Central memory CD4-positive, alpha-beta T cell (primary cell): ENCODE measurements at regions not wholly inside any gene's neighbourhood (a gene's known extent, or its start where the extent isn't known, plus 50 kb on each side); places are given as distances from the start of the nearest gene placed in this dataset.

Source experiments
- DNase-seq: peaks from one replicate; pipeline ENCODE4 v3.0.0; 2022

DNA sequence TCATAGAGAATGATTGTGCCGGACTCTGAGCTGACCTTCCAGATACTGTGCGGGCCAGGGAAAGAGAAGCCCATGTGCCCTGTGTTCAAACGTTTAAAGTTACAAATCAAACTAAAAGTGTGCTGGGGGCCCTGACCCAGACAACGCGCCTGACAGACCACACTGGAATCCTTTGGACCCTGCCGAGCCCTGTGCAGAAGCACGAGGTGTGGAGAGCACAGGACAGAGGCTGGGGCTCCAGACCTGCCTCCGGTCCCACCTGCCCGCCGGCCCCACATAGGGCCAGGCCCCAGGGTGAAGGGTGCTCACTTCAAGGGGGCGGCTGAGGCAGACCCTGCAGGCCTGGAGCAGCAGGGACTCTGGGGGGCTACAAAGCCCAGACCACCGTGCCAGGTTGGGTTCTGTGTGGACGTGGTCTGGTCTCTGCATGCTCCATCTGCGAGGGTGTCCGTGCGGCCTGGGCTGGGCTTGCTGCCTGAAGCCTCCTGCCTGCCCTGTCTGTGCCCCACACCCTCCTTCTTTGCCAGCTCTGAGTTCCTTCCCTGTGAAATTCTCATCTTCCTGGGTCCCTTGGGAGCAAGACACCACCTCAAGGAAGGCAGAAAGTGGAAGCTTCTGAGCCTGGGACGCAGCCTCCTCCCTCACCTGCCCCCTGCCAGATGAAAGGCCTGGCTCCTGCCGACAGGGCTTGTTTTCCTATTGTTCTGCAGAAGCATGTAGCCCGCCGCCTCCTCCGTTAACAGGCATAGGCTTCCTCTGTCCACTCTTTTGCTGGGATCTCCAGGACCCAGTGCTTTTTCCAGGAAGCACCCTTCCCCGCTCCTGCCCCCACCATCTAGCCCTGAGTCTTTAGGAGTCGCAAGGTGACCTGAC lies 186.2 kb downstream of the ERMARD start:
- DNase-seq = no peak

DNA sequence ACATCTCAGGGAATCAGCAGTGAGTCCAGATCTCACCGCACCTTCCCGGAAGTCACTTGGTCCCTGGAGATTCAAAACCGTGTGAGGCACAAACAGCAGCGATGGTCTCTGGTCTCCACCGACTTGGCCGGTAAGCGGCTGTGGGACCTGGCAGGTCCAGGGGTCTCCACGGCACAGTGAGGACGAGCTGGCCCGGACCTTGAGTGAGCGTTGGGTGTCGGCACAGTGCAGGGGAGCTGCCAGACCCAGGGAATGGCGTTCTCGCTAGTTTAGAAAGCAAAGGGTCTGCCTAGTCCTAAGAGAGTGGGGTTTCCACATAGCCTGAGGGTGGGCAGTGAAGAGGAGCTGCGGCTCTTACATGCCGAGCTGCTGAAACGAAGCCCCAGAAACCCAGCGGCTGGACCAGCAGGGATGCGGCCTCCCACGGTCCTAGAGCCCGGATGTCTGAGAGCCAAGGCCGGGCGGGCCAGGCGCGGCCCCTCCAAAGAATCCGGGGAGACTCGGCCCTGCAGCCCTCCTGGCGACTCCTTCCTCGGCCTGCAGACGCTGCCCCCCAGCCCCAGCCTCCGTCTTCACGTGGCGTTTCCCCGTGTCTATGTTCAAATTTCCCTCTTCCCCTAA lies 185.0 kb downstream of the ERMARD start:
- DNase-seq = no peak

DNA sequence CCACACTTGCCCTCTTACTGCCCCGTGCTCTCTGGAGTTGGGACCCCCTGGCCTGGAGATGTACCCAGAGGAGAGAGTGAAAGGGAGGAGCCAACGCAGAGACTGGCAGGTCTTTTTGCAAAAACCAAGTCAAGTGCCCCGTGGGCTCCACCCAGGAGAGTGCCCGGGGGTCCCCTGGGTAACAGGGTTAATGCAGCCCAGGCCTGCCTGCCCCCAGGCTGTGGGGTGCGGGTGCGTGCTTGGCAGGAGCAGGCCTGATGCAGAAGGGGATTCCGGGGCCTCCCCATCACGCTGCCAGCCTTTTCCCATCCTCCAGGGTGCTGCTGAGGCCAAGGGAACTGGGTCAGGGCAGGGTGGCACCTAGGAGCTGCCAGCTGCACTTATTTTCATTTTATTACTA lies 184.4 kb downstream of the ERMARD start:
- no peak for DNase-seq

DNA sequence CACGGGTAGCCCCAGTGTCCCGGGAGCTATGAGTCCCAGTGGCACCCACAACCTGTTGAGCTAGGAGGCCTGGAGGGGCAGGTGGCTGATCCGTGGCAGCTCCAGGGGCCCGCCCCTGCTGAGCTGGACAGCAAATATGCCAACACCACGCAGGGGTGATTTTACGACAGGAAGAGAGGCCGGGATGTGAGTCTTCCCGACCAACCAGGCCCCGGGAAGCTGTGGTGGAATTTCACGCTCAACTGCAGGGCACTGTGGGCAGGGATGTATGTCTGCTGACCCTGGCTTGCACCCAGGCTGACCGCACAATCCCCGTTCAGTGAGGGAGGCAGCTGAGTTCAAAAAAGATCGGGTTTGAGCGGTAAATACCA lies 183.9 kb downstream of the ERMARD start:
- DNase-seq = no peak

DNA sequence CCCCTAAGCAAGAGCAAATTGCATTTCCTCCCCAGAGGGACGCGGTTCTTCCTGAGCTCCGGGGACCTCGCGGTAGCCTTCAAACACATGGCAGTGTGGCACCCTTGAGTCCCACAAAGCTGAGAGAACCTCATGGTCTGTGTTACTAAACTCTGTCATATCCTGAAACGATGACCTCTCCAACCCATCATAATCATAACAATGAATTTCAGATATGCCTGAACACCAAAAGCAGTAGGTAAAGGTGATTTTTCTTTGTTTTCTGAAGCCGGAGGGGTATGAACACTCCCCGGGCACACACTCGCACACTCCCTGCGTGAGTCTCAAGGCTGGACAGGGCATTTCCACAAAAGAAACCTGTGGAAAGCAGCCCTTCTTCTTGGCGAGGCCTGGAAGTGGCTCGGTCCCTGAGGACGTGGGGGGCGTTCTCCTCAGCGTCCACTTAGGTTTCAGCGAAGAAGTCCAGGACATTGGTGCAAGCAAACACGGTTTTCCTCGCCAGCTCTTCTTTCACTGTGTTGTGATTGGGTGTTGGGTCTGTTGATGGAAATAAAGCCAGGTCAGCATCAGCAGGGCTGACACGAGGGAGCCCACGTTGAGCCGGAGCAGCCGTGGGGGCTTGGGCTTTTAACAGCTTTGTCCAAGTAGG lies 183.4 kb downstream of the ERMARD start:
- DNase-seq = no peak

DNA sequence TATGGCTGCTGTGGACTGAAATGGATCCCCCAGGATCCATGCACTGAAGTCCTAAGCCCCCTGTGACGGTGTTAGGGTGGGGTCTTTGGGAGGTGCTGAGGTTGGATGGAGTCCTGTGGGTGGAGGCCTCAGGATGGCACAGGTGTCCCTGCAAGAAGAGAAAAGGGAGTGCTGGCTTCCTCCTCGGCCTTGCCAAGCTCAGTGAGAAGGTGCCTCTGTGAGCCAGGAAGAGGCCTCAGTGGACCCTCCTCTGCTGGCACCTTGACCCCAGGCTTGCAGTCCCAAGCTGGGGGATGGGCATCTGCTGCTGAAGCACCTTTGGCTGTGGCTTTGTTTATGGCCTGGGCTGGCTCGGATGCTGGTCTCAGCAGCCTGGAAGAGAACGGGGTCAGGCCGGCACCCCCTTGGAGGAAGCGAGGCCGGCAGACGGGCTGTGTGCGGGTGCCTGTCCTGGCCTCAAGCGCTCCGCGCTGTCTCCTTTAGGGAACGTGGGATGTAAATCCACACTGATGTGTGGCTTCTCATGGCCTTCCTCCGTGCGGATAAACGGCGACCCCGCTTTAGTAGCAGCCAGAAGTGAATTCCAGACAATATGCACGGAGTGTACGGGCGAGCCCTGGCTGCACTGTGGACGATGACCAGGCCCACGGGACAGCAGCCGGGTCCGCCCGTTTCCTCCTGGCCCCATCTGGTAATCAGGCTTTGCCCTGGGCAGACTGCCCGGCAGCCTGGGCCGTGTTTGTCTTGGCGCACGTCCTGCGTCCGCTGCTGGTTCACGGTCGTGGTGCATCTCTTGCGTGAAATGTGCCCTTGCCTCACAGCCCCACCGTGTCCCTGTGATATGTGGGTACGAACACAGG lies 182.6 kb downstream of the ERMARD start:
- no peak for DNase-seq

DNA sequence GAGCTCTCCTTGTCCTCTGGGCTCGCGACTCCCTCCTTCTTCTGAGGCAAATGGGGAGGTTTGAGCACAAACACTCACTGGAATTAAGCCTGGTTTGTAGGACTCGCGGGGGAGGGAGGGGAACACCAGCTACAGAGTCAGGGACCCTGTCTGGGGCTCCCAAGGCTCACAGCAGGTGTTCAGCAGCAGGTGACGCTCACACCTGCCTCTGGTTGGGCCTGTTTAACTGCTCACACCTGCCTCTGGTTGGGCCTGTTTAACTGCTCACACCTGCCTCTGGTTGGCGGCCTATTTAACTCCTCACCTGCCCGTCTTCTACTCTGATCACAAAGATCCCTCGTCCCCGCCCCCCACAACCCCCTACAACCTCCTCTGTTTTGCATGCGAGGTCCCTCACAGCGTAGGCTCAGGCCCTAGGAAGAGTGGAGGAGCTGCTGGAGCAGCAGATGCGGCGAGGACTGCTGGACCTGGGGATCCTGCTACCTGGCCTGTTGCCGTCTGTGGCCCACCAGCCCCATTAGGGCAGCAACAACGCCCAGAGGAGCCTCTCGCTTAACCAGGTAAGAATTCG lies 181.9 kb downstream of the ERMARD start:
- no peak for DNase-seq

DNA sequence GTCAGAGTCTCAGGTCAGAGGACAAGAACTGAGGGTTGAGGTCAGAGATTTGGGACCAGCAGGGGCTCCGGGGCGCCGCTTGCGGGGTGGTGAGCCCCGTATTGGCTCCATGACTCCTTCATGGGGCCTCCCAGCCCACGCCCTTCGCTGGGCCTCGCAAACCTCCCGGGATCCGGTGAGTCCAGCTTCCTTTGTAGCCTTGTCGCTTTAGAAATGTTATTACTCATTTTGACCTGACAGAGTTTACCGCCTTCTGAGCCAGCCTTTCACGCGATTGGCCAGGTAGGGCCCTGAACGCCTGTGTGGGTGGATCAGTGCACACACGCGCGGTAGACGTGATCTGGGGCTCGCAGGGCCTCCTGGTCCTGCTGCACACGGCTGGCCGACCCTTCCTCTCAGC lies 181.1 kb downstream of the ERMARD start:
- DNase-seq = no peak

DNA sequence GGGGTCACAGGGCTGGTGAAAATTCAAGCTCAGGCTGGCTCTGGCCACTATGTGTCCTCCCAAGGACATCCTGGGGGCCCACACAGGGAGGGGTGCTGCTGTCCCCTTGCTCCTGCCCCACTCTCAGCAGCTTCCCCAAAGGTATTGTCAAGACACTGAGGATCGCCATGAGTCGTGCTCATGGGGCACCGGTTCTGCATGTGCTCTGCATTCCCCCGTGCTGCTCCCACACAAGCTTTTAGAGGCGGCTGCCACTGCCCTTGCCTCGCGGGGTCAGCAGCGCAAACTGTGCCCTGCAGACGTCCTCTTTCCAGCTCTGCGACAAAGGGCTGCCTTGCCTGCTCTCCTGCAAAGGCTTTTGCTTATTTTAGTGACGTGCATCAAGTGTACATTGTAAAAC lies 179.8 kb downstream of the ERMARD start:
- no peak for DNase-seq

DNA sequence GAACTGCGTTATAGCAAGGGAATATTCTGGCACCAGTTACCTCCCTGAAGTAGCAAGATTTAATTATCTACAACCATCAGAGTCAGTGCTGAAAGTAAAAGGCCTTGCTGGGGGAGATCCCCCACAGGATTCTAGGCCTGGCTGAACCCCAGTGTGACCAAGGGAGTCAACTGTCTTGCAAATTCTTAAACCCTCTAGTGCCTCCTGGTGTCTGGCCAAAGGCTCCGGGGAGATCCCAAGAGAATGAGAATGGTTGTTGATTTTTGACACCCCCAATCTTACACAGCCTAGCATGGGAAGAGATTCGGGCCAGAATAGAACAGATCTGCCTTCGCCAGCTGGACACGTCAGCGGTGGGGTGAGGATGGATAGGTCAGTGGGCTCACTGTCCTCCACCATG lies 179.4 kb downstream of the ERMARD start:
- DNase-seq = no peak

DNA sequence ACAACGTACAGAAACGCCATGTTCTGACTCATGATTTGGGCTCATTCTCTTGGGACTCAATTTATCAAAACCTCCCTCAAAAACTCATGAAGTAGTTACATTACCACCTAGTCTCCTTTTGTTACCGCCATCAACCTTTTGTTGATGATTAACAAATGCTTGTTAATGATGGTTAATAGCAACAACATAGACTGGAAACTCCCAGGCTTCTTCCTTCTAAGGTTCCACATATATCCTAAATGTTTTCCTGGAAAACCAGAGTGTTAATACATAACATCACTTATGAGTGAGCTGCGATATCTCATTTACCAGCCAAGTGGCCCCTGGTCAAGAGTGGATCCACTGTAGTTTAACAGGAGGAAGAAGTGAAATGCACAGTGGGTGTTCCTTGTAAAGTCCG lies 176.3 kb downstream of the ERMARD start:
- no peak for DNase-seq

DNA sequence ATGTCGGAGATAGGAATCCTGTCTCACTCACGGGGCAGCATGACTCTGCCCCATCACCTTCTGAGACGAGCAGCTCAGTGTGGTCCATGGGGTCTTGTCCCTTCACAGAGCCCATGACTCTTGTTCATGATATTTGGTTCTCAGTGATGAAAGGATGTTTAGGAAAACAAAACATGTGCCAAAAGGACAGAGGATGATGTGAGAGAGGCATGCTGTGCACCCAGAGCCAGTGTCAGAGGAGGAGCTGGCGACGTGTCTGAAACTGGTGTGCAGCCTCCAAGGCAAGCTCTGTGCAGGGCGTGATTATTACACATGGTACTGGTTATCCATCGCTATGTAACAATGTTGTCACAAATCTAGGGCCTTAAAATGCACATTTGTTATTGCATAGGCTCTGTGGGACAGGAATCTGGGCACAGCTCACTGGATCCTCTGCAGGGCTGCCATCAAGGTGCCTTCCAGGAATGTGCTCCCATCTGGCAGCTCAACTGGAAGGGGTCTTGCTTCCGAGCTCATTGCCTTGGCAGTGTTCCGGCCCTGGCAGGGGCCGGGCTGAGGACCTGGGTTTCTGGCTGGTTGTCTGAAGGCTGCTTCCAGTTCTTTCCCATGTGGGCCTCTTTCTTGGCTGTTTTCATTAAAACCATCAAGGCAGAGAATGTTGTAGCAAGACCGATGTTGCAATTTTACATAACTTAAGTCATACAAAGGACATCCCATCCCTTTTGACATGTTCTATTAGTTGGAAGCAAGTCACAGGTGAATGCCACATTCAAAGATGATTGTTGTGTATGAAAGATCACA lies 175.4 kb downstream of the ERMARD start:
- no peak for DNase-seq

DNA sequence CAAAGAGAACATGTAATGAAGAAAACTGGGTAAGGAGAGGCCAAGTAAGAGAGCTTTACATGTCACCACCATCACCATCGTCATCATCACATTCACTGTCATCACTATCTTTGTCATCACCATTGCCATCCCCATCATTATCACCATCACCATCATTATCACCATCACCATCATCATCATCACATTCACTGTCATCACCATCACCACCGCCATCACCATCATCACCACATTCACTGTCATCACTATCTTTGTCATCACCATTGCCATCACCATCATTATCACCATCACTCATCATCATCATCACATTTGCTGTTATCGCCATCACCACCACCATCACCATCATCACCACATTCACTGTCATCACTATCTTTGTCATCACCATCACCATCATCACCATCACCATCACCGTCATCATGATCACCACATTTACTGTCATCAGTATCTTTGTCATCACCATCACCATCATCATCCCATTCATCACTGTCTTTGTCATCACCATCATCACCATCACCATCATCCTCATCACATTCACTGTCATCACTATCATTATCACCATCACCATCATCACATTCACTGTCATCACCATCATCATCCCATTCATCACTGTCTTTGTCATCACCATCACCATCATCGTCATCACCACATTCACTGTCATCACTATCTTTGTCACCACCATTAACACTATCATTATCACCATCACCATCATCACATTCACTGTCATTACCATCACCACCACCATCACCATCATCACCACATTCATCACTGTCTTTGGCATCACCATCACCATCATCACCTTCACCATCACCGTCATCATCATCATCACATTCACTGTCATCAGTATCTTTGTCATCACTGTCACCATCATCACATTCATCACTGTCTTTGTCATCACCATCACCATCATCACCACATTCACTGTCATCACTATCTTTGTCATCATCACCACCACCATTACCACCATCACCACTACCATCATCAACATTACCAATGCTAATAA lies 172.3 kb downstream of the ERMARD start:
- DNase-seq = no peak

DNA sequence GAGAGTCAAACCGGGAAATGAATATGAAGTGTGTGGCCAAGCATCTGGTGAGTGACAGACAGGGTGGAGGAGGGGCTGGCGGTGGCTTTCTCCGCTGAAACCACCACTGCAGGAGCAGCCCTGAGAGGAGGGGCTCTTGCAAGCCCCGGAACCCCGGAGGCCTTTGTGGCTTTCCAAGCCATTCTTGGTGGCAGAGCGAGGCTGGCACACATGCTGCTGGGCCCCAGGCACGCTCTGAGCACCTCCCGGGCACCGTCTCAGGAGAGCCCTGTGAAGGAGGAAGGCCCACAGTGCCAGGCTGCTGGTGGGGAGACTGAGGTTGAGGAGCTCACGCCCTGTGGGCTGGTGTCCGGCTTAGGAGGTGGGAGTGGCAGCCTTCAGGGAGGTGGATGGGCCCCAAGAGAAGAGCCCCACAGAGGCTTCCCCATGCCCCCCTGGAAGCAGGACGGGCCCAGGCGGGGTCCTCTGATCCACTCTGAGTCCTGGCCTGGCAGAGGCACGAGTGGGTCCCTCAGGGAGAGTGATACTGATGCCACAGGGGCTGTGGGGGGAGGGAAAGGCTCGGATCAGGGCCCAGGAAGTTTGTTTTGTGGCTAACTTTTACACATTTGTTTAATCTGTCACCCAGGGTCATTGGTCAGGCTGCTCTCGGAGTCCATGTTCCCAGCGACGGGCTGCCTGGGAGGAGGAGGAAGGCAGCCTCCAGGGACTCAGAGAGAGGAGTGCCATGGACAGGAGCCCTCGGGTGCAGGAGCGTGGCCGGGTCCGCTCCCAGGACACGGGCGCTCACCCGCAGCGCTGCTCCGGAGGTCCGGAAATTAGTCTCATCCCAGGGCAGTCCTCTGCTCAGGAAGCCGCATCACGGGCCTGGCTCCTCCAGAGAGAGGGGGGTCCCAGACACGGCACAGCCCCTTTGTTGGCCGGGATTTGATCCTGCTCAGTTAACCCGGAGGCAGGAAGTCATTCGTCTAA lies 170.7 kb downstream of the ERMARD start:
- DNase-seq = no peak

DNA sequence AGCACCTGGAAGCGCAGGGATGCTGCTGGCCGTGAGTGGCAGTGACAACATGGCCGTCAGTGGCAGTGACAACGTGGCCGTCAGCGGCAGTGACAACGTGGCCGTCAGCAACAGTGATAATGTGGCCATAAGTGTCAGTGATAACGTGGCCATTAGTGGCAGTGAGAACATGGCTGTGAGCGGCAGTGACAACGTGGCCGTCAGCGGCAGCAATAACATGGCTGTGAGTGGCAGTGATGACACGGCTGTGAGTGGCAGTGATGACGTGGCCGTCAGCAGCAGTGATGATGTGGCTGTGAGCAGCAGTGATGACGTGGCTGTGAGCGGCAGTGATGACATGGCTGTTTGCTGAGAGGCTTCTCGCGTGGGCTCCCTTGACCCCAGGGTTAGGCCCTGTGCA lies 169.8 kb downstream of the ERMARD start:
- DNase-seq = no peak

DNA sequence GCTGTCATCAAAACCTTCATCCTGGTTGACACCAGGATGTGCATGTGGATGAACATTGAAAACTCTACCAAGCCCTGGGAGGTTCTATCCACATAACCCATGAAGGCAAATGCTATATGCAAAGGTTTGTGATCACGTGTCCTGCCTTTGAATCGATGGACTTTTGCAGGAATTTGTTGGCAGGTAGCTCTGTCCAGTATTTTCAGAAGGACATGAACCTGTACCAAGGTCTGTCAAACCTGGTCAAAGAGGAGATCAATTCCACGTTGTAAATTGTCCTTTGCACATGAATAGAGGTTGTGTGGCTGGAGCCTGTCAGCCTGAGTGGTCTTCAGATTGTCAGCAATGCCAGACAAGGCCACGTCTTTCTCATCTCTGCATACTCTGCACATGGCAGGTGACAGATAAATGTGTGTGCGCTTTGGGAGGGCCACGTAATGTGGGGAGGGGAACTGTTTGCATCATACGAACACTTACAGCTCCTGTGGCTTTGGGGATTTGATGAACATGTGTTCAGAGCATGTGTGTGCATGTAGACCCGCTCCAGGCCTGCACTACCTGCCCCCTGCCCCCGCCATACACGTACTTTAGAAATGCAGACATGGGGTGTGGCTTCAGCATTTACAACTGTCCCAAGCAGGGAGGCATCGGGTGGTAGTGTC lies 169.1 kb downstream of the ERMARD start:
- DNase-seq = no peak

DNA sequence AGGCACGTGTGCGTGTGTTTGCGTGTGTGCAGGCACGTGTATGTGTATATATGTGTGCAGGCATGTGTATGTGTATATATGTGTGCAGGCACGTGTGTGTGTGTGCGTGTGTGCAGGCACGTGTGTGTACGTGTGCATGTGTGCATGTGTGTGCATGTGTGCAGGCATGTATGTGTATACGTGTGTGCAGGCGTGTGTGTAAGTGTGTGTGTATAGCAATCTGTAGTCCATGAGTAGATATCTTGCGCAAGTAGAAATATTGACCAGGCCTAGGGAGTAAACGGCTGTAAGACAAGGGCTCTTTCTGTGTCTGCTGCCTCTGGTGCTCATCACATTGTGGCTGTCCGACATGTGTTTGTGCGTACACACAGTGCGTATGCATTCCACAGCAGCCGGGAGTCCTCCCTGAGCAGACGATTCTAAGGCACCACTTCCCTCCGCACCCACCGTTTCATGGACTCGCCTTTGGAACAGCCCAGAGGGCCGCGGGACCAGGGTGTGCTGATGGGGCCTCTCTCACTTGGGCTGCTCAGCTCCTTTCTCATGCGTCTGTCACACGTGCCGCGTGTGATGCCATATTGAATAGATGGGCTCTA lies 167.6 kb downstream of the ERMARD start:
- DNase-seq = no peak

DNA sequence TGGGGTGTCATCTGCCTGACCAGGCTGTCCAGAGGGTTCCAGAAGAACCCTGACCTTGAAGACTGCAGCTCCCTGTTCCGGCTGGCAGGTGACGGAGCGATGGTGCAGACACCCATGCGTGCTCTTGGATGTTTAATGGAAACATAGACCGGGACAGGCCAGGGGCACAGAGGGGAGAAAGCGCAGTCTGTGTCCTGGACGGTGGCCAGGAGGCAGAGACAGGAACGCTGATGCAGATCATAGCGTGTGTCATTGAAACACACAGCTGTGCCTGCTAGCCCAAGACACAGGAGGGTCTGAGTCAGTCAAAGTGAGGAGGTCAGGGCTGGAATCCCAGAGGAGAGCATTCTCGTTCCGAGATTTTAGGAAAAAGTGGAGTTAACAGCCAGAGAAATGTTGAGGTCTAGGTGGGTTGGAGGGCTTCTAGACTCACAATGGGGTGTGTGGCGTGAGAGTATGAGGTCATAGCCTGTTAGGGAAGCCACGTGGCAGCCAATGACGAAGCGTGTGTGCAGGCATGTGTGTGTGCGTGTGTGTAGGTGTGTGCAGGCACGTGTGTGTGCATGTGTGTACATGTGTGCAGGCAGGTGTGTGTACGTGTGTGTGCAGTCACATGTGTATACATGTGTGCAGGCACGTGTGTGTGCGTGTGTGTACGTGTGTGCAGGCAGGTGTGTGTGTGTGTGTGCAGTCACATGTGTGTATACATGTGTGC lies 167.0 kb downstream of the ERMARD start:
- no peak for DNase-seq
